ENCODE measurements at regions not wholly inside any gene's neighbourhood (a gene's known extent, or its start where the extent isn't known, plus 50 kb on each side); places are given as distances from the start of the nearest gene placed in this dataset.

GRCh38 chr6:102799051-102799450 is 1405.5 kb downstream of the GRIK2 start:
- no peaks in the 10 kb centered on the region for H3K4me1 ChIP-seq

GRCh38 chr6:102798636-102799035 is 1405.1 kb downstream of the GRIK2 start:
- Histone ChIP-seq H3K36me3 (no peaks in the 10 kb centered on the region), H3K4me1 (no peaks in the 10 kb centered on the region), H3K27ac (no peak overlapping the region), H3K9me3 (no peaks in the 10 kb centered on the region), H3K4me3 (no peak overlapping the region), H3K27me3 (no peaks in the 10 kb centered on the region)
- peak in 1 of 6 donors; percentile 19 for DNase-seq
- 9 to 11% methylated on average over 13 of the region's 13 CpGs for WGBS, 2 donors
- intact Hi-C loops (cut with DNase I), result no loop called here
- ATAC-seq, result no peak
- no peak for TF ChIP-seq CTCF (IDR thresholded peaks at IDR 0.05)
- FAIRE-seq, result no peak

More at GRCh38 chr6:102799051-102799450, 1405.5 kb downstream of the GRIK2 start:
- H3K36me3 ChIP-seq, result no peaks in the 10 kb centered on the region
- intact Hi-C loops (cut with DNase I), result no loop called here
- no peak for TF ChIP-seq CTCF (IDR thresholded peaks at IDR 0.05)
- no peaks in the 10 kb centered on the region for H3K27me3 ChIP-seq
- H3K27ac ChIP-seq, result no peak overlapping the region
- no peak overlapping the region for H3K4me3 ChIP-seq
- no peaks in the 10 kb centered on the region for H3K9me3 ChIP-seq
- DNase-seq, result no peak
- FAIRE-seq, result no peak
- WGBS, 2 donors, result 61 to 67% methylated on average over 13 of the region's 13 CpGs
- ATAC-seq, result no peak

- ATAC-seq (no peak), DNase-seq (no peak), FAIRE-seq (no peak)
- H3K27ac ChIP-seq, result no peak overlapping the region
- H3K4me1 ChIP-seq, result no peaks in the 10 kb centered on the region
- TF ChIP-seq CTCF (IDR thresholded peaks at IDR 0.05), result no peak
- no peaks in the 10 kb centered on the region for H3K36me3 ChIP-seq
- intact Hi-C loops (cut with DNase I), result no loop called here
- no peaks in the 10 kb centered on the region for H3K9me3 ChIP-seq
- WGBS, 2 donors, result 21 to 28% methylated on average over 1 of the region's 1 CpG
- H3K4me3 ChIP-seq, result no peak overlapping the region
- no peaks in the 10 kb centered on the region for H3K27me3 ChIP-seq
Measured at GRCh38 chr6:102793752-102794151, 1400.2 kb downstream of the GRIK2 start.

GRCh38 chr6:102774326-102774725 is 1380.8 kb downstream of the GRIK2 start:
- Histone ChIP-seq H3K27ac (no peak overlapping the region), H3K4me3 (no peak overlapping the region), H3K4me1 (no peaks in the 10 kb centered on the region), H3K9me3 (no peaks in the 10 kb centered on the region), H3K36me3 (no peaks in the 10 kb centered on the region), H3K27me3 (no peaks in the 10 kb centered on the region)
- intact Hi-C loops (cut with DNase I), result no loop called here
- DNase-seq (no peak), ATAC-seq (no peak), FAIRE-seq (no peak)
- TF ChIP-seq CTCF (IDR thresholded peaks at IDR 0.05), result no peak
- 25 to 42% methylated on average over 1 of the region's 1 CpG for WGBS, 2 donors

GRCh38 chr6:102773636-102774035 is 1380.1 kb downstream of the GRIK2 start:
- WGBS, 2 donors, result 70 to 82% methylated on average over 2 of the region's 2 CpGs
- H3K9me3 ChIP-seq, result no peaks in the 10 kb centered on the region
- intact Hi-C loops (cut with DNase I), result no loop called here
- no peak overlapping the region for H3K27ac ChIP-seq
- H3K4me3 ChIP-seq, result no peak overlapping the region
- no peaks in the 10 kb centered on the region for H3K27me3 ChIP-seq
- FAIRE-seq, result no peak
- H3K36me3 ChIP-seq, result no peaks in the 10 kb centered on the region
- TF ChIP-seq CTCF (IDR thresholded peaks at IDR 0.05), result no peak
- no peak for ATAC-seq
- no peaks in the 10 kb centered on the region for H3K4me1 ChIP-seq
- DNase-seq, result no peak

Measured in pancreas (tissue), 10 donors.